ENCODE measurements at regions not wholly inside any gene's neighbourhood (a gene's known extent, or its start where the extent isn't known, plus 50 kb on each side); places are given as distances from the start of the nearest gene placed in this dataset.

GRCh38 chr13:47279920-47280319, 383.1 kb upstream of the HTR2A start:
- TF ChIP-seq GATA2 (IDR thresholded peaks at IDR 0.05; ENCODE audit: low read depth, low read length) (no peak), GATA3 (IDR thresholded peaks at IDR 0.05; ENCODE audit: low read depth, low read length) (no peak)
